ENCODE measurements at regions not wholly inside any gene's neighbourhood (a gene's known extent, or its start where the extent isn't known, plus 50 kb on each side); places are given as distances from the start of the nearest gene placed in this dataset.

GRCh38 chr13:109395014-109395413 lies 391.4 kb downstream of the IRS2 start:
- no peak for TF ChIP-seq POLR2A (IDR thresholded peaks at IDR 0.05)
- no peak for TF ChIP-seq CTCF (IDR thresholded peaks at IDR 0.05)
